ENCODE measurements at regions not wholly inside any gene's neighbourhood (a gene's known extent, or its start where the extent isn't known, plus 50 kb on each side); places are given as distances from the start of the nearest gene placed in this dataset.

DNA sequence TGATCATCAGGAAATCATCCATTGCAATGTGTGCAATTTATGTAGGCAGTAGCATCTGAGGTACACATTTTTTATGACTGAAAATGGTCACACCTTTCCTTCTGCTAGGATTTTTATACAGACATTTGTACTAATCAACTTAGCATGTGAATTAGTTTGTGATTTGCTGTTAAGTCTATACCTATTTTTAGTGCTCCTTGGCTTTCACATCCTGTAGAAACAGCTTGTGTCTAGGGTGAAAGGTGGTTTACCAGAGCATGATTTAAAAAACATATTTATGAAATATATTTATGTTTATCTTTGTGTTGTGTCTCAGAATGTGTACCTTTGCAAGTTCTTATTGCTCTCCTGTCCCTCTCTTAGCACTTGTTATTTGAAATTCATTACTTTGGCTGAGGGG lies 916.0 kb downstream of the TECRL start:
- DNase-seq (ENCODE audit: low spot score), result no peak

DNA sequence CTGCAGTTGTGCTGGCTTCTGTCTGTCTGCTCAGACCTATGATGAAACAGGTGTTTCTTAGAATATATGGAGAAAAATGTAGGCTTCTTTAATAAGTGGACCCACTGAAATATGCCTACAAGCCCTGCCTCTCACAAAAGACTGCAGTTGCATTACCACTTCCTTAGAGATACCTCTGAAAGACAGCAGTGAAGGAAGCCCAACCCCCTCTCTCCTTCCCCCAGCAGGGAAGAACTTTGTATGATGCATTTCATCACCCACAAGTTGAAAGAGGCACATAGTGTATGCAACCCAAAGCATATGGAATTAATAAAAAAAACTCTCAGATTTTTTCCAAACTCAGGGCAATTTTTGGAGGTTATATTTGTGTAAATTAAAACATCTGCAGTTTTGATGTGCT lies 916.7 kb downstream of the TECRL start:
- no peak for DNase-seq (ENCODE audit: low spot score)

DNA sequence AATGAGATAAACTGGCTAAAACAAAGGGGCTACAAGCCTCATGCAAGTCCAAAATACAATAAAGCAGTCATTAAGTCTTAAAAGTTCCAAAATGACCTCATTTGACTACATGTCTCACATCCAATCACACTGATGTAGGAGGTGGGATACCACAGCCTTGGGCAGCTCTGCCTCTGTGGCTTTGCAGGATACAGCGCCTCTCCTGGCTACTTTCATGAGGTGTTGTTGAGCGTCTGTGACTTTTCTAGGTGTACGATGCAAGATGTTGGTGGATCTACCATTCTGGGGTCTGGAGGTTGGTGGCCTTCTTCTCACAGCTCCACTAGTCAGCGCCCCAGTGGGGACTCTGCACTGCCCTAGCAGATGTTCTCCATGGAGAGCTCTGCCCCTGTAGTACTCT lies 944.9 kb downstream of the TECRL start:
- no peak for DNase-seq (ENCODE audit: low spot score)

DNA sequence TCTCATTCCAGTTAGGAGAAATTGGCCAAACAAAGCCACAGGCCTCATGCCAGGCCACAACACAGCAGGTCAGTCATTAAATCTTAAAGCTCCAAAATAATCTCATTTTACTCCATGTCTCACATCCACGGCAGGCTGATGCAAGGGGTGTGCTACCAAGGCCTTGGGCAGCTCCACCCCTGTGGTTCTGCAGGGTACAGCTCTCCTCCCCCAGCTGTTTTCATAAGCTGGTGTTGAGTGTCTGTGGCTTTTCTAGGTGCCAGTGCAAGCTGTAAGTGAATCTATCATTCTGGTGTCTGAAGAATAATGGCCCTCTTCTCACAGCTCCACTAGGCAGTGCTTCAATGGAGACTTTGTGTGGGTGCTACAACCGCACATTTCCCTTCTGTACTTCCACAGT lies 949.2 kb downstream of the TECRL start:
- no peak for DNase-seq (ENCODE audit: low spot score)

DNA sequence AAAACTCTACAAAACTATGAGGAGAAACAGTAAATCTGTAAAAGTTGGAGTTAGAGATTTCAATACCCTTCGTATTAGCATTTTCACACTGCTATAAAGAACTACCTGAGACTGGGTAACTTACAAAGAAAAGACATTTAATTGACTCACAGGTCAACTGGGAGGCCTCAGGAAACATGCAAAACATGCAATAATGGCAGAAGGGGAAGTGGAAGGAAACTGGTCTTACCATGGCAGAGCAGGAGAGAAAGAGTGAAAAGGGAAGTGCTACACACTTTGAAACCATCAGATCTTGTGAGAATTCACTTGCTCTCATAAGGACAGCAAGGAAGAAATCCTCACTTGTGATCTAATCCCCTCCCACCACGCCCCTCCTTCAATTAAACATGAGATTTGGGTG lies 949.9 kb downstream of the TECRL start:
- DNase-seq (ENCODE audit: low spot score), result peak; percentile 15

DNA sequence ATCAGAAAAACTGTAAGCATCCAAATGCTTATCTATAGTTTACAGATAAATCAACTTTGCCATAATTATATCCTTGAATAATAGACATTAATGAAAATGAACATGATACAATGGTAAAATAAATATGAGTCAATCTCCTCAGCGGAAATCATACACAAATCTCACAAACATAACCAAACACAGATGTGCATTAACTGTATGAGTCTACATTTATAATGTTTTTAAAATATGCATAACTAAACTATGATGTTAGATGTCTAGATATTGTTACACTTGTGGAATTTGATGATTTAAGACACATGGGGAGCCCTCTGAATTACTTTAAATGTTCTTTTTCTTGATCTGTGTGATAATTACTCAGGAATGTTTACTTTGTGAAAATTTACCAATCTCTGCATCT lies 951.2 kb downstream of the TECRL start:
- DNase-seq (ENCODE audit: low spot score), result no peak

DNA sequence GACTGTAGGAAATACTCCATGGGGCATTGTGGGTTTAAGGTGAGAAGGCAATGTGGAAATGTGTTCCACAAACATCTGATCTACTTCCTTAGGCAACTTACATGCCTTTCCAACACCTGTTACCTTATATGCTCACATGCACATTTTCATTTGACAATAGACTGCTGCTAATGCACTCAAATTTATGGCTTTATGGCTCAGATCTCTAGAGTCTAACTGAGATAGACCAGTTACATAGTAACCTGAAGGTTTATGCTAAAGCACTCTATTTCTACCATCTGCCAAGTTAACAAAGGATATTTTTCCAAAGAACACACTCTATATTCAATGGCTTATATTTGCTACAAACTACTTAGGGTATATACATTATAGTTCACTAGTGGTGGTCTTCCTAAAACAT lies 969.0 kb downstream of the TECRL start:
- DNase-seq (ENCODE audit: low spot score), result no peak

DNA sequence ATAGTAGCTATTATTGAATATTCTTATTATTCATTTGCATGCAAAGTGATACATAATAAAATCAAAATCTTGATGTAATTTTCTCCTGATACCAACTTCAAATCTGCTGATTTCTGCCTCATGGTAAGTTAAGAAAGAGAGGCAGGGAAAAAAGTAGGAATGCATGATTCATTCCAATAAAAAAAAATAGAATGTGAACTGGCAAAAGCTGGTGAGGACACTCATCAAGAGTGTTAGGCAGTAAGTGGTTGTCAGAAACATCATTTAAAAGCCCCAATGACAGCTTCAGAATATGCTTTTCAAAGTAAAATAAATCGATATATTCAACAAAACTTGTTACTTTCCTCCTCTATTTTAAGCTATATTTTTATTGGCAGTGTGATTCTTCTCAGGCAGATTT lies 979.1 kb downstream of the TECRL start:
- DNase-seq (ENCODE audit: low spot score), result no peak

DNA sequence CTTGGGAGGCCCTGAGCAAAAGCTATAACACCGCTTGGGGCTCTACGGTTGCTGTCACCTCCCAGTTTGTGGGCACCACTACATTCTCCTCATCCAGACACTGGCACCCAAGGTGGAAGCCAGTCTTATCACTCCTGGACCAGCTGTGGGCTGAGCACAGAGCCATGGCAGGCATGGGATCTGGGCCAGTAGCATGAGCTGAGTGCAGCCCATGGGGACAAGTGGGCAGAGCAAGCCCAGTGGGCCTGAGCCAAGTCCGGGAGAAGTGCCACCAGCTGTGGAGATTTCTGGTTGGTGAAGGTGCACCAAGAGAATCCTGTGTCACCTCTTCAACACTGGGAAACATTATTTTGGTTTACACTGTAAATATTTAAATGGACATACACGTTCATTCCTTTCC lies 1013.0 kb downstream of the TECRL start:
- no peak for DNase-seq (ENCODE audit: low spot score)

DNA sequence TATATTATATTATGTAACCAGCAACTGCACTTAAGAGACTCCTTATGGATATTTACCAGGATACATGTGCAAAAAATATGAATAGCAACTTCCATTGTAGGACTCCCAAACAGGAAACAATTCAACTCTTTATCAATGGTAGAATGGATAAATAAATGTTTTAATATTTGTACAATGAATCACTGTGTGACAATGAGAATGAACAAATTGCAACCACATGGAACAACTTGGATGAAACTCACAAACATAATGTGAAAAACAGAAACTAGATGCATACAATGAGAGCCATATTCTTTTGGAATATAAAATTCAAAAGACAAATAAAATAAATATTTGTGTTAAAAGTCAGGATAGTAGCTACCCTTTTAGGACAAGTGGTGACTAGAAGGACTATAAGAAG lies 1015.7 kb downstream of the TECRL start:
- no peak for DNase-seq (ENCODE audit: low spot score)

DNA sequence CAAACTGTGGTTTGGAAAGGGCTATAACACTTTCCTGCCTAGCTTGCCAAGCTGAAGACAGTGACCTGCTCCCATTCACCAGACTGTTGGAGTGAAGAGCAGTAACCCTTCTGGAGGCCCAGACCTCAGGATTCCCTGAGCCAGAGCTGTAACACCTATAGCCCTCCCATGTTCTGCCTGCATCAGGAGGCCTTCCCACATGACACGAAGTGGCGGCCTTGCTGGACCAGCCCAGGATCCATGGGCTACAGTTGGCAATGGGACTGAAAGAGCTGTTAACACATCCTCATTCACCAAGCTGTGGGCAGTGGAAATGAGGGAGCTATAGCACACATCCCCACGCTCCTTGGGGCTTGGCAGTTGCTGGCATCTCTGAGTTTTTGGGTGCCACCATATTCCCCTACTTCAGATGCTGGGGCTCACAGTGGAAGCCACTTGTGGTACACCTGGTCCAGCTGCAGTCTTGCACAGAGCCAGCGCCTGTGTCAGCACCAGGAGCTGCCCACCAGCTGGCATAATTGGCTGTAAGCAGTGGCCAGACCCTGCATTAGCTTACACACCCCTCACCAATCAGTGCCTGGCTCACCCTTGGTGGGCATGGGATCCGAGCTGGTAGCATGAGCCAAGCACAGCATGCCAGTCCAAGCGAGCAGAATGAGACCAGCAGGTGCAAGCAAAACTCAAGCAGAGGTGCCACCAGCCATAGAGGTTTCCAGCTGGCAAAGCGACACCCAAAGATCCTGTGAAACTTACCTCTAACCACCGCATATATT lies 1029.3 kb downstream of the TECRL start:
- DNase-seq (ENCODE audit: low spot score), result no peak

DNA sequence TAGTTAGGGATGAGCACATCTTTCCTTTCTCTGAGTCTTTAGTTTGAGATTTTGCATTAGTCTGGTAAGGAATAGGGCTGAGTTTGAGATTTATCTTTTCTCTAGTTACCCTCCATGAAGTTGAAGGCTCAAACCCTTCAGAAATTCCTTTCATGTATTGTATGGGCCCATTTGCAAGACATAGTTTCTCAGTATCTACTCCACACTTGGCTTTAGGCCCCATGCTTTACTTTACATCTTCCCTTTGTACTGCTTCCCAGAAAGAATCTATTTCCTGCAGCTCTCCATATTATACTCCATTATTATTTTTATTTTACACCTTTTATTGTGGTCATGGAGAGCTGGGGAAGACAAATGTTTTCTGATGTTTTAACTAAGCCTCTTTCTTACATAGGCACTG lies 1038.2 kb downstream of the TECRL start:
- no peak for DNase-seq (ENCODE audit: low spot score)

DNA sequence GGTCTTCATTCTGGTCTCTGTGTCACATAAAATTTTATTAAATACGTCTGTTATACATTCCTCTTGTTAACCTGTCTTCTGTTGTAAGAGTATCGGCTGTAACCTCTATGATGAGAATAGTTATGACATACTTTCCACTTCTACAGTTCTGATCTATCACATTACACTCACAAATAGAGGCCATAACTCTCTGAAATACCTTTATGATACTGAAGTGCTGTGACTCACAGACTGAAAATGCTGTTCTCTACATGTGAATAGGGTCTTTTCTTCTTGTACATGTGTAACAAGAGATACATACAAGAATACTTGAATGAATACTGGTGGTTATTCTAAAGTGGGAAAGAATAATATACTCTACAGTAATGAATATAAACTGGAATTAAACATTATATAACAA lies 1047.6 kb downstream of the TECRL start:
- DNase-seq (ENCODE audit: low spot score), result no peak

DNA sequence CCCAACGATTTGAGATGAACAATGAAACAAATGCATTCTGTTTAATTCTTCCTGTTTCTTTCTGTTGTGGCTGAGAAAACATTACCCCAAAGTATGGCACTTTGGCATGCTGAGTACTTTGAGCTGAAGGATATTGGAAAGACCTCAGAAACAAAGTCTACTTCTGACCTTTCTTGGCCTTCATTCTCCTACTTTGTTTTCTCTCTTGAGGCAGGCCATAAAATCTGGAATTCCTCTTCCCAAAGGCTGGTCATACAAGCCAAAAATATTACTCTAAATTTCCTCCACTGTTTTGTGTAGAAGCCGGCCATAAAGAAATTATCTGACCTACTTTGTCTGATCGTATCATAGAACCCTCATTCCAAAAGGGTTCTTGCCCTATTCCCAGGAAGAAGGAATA lies 1048.2 kb downstream of the TECRL start:
- DNase-seq (ENCODE audit: low spot score), result no peak

DNA sequence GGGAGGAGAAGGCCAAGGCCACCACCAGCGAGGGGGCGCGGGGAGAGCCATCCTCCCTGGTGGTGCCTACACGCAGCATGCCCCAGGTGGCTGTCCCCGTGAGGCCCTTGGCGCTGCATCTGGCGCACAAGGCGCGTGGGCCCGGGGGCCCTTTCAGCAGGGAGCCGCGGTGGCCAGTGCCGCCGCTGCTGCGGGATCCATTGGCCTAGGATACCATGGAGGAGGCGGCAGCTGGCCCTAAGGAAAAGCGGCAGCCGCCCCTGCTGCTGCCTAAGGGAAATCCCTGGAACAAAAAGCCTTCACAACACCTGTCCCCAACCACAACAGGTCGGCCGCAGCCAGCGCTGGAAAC lies 1059.6 kb downstream of the TECRL start:
- DNase-seq (ENCODE audit: low spot score), result no peak

DNA sequence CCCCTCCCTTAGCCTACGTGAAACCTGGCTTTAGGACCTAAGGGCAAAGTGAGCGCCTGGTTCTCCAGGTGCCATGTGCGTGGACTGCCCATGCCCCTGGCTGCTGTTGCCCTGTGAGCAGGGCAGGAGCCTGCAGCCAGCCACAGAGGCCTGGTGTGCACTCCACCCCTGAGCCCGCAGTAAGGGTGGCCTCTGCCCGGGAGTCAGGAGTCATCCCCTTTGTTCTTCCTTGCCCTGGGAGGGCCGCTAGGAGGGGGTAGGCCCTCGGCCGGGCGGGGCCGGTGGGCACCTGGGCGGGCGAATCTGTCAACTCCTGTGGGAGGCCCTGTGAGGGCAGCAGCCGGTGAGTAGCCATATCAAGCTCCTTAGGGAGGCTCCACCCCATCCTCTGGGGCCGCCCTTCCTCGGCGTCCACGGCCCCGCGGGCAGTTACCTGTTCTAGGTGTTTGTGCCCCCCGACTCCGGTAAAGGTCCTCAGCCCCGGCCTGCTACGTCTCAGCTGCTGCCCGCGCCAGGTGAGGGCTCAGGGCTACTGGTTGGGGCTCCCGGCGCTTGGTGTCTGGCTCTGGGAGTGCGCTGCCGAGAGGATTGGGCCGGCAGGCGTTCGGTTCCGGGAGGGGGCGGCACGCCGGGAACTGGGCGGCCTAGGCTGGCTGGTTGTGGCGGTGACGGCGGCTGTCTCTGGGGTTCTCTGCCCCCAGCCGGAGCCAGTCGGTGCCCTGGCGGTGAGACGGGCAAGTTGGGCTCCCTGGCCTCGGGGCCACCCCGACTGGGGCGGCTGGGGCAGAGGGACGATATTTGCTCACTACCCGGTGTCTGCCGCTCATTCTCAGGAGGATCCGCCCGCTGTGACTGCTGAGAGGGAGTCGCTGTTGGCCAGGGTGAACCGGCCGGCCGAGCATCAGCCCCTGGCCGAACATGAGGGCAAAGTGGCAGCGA lies 1060.2 kb downstream of the TECRL start:
- DNase-seq (ENCODE audit: low spot score), result no peak

DNA sequence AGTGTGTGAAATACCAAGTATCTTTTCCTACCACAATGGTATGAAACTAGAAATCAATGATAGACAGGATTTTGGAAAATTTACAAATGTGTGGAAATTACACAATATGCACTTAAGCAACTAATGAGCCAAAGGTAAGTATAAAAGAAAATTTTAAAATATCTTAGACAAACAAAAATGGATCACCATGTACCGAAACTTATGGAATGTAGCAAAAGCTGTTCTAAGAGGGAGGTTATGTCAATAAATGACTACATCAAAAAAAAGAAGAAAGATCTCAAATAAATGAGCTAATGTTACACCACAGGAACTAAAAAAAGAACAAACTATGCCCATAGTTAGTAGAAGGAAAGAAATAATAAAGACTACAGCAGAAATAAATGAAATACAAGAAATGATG lies 1084.1 kb downstream of the TECRL start:
- no peak for DNase-seq (ENCODE audit: low spot score)

DNA sequence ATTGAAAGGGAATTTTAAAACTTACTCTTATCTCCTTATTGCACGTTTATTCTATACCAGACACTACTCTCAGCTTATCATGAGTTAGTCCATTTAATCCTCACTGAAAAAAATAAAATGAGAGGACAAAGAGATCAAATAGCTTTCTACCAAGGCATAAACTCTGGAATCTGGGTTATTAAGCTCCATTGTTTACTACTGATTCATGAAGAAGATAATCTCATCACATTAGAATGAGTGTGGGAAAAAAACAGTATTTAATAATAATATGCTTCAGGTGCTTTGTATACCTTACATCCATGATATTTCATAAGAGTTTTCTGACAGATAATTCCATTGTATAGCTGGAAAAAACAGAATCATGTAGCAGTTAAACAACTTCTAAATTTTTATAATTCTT lies 1092.6 kb downstream of the TECRL start:
- DNase-seq (ENCODE audit: low spot score), result no peak

DNA sequence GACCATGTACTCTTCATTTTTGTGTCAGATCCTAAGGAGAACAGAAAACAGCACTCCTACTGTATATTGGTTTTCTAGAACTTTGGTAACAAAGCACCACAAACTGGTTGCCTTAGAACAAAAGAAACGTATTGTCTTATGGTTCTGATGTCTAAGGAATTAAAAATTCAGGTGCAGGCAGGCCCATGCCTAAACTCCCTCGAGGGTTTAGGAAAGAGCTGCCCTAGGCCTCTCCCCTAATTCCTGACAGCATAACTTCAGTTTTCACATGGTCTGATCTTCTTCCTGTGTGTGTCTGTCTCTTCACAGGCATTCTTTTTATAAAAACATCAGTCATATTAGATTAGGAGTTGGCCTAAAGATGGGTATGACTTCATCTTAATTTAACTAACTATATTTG lies 1093.6 kb downstream of the TECRL start:
- no peak for DNase-seq (ENCODE audit: low spot score)

DNA sequence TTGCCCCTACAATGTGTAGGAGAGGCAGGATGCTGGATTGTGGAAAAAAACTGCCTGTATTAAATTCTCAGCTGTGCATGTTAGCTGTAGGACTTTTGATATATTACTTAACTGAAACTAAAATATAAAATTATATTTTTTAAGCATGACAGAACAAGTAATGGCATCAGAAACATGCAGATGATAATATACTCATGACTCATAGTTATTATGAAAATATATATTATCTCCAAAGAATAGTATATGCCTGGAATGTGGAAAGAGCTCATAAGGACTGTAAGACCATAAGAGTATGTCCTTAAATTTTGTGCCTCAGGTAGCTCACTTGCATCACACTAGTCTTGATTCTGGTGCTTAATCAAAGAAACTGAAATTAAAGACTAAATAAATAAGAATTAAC lies 1100.6 kb downstream of the TECRL start:
- DNase-seq (ENCODE audit: low spot score), result no peak

DNA sequence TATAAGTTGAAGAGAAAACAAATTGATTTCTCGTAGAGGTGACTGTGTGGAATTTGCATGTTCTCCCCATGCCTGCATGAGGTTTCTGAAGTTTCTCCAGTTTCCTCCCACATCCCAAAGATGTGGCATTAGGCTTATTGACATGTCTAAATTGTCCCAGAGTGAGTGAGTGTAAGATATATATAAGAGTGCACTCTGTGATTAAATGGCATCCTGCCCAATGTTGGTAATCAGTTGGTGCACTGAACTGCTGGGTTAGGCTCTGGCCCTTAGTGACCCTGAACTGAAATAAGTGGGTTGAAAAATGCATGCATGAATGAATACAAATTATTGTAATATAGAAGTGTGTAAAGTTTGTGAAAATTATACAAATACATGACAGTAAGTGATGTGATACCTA lies 1106.5 kb downstream of the TECRL start:
- no peak for DNase-seq (ENCODE audit: low spot score)

DNA sequence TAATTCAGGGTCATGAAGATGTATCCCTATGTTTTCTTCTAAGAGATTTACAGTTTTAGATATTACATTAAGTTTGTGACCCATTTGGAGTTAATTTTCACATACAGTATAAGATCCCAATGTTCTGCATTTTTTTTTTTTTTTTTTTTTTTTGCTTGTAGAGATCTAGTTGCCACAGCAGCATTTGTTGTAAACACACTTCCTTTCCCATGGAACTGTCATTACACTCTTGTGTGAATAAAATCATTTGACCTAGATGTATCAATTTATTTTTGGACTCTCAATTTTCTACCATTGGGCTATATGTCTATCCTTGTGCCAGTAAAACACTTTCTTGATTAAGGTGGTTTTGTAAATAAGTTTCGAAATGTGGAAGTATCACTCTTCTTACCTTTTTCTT lies 1107.2 kb downstream of the TECRL start:
- no peak for DNase-seq (ENCODE audit: low spot score)

DNA sequence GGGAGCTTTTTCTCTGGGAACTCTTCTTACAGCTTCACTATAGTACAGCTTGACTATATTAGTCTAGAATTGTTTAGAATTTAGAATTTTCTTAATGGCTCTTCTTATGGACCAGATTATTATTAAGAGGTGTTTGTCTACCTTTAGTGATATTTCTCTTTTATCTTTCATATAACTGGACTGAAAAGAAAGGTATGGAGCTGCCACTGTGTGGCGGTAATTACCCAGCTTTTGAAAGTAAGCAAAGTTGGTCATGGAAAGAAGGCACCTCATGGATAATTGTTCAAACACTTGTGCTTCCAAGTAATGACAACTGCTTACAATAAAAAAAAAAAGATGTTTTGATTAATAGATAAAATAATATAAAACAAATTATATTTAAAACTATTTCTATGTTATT lies 1112.5 kb downstream of the TECRL start:
- DNase-seq (ENCODE audit: low spot score), result peak; percentile 5

DNA sequence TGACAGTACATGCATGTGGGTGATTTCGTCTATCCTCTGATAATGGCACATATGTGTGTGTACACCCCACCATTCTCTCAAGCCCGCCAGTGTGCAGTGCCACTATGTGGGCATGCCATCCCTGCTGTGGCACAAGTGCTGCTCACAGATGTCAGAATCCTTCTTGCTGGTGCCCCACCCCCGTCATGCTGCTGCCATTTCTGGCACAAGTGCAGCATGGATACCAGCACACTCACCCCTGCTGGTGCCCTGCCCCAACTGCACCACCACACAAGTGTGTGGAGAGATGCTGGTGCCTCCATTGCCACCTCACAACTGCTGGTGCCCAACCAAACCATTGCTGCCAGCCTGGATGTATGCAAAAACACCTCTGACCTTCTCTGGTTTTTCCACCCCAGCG lies 1133.8 kb downstream of the TECRL start:
- DNase-seq (ENCODE audit: low spot score), result no peak

Measured in NAMALWA (cell line).